ENCODE measurements at regions not wholly inside any gene's neighbourhood (a gene's known extent, or its start where the extent isn't known, plus 50 kb on each side); places are given as distances from the start of the nearest gene placed in this dataset.

DNA sequence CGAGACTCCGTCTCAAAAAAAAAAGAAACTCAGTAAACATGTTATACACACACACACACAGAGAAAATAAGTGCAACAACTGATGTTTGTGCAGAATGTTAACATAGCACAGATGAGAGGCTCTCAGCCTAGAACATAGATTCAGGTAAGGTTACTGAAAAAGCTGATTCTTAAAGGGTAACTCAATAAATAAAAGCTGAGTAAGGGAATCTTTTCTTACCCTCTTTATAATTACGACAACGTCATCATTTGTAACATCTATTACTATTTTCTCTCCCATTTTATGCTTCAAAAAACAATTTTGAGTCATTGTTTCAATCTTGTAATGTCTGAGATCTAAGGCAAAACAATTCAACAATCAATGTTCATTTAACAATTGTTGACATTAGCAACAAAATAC lies 644.8 kb downstream of the RFPL4B start:
- H3K9me2 ChIP-seq (ENCODE audit: insufficient read depth), result no peaks in the 10 kb centered on the region
- no peak overlapping the region for H3K9ac ChIP-seq (ENCODE audit: low read length)
- no peak overlapping the region for H3K4me3 ChIP-seq (replicated peaks in 1 of 2; ENCODE audit: low read depth in 1 of 2, low read length in 2 of 2)
- no peak for ATAC-seq
- ChIA-PET POLR2A (no interaction called here), CTCF (no interaction called here), RAD21 (ENCODE audit: low non-redundant PET in 1 of 2, low total read pairs in 2 of 2, uncharacterized antibody in 2 of 2, unreplicated experiment in 2 of 2) (no interaction called here)
- TF ChIP-seq EZH2phosphoT487 (IDR thresholded peaks at IDR 0.05; ENCODE audit: borderline replicate concordance) (no peak), SP1 (IDR thresholded peaks at IDR 0.05; ENCODE audit: low read depth) (no peak), EGR1 (IDR thresholded peaks at IDR 0.05; ENCODE audit: low read depth) (no peak), POLR2AphosphoS5 (IDR thresholded peaks at IDR 0.05; ENCODE audit: low read depth, low read length) (no peak), ELF1 (IDR thresholded peaks at IDR 0.05; ENCODE audit: borderline replicate concordance, low read depth) (no peak), JUND (IDR thresholded peaks at IDR 0.05) (no peak)
- TF ChIP-seq, protein P1, sequence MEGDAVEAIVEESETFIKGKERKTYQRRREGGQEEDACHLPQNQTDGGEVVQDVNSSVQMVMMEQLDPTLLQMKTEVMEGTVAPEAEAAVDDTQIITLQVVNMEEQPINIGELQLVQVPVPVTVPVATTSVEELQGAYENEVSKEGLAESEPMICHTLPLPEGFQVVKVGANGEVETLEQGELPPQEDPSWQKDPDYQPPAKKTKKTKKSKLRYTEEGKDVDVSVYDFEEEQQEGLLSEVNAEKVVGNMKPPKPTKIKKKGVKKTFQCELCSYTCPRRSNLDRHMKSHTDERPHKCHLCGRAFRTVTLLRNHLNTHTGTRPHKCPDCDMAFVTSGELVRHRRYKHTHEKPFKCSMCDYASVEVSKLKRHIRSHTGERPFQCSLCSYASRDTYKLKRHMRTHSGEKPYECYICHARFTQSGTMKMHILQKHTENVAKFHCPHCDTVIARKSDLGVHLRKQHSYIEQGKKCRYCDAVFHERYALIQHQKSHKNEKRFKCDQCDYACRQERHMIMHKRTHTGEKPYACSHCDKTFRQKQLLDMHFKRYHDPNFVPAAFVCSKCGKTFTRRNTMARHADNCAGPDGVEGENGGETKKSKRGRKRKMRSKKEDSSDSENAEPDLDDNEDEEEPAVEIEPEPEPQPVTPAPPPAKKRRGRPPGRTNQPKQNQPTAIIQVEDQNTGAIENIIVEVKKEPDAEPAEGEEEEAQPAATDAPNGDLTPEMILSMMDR (IDR thresholded peaks at IDR 0.05 in 2 of 3, conservative IDR thresholded peaks at IDR 0.05 in 1 of 3; ENCODE audit: borderline replicate concordance in 1 of 3, insufficient read depth in 1 of 3, low read depth in 2 of 3, low read length in 2 of 3), result no peak
- no peaks in the 10 kb centered on the region for H3K27me3 ChIP-seq (ENCODE audit: insufficient read depth, low read length)
- no peaks in the 10 kb centered on the region for H3K4me1 ChIP-seq (ENCODE audit: control insufficient read depth in 1 of 2, insufficient read depth in 2 of 2, low read length in 2 of 2)
- H3K36me3 ChIP-seq (ENCODE audit: control insufficient read depth in 1 of 2, insufficient read depth in 2 of 2, low read length in 2 of 2), result no peaks in the 10 kb centered on the region
- intact Hi-C loops (cut with micrococcal nuclease), result no loop called here
- H2AFZ ChIP-seq (ENCODE audit: low read depth, low read length, poor library complexity, severe bottlenecking), result no peak overlapping the region
- no peaks in the 10 kb centered on the region for H3K79me2 ChIP-seq (ENCODE audit: insufficient read depth, low read length)
- no peak overlapping the region for H3K27ac ChIP-seq (ENCODE audit: low read depth, low read length)
- no peaks in the 10 kb centered on the region for H4K20me1 ChIP-seq (ENCODE audit: insufficient read depth)
- no peak overlapping the region for H3K4me2 ChIP-seq (ENCODE audit: low read length)
- no peaks in the 10 kb centered on the region for H3K9me3 ChIP-seq (ENCODE audit: control insufficient read depth in 1 of 2, insufficient read depth in 1 of 2, low read depth in 1 of 2, low read length in 2 of 2)
- BruUV-seq (replicated peaks), result no TSS peak
- no peak for DNase-seq (ENCODE audit: low read depth, low spot score)

DNA sequence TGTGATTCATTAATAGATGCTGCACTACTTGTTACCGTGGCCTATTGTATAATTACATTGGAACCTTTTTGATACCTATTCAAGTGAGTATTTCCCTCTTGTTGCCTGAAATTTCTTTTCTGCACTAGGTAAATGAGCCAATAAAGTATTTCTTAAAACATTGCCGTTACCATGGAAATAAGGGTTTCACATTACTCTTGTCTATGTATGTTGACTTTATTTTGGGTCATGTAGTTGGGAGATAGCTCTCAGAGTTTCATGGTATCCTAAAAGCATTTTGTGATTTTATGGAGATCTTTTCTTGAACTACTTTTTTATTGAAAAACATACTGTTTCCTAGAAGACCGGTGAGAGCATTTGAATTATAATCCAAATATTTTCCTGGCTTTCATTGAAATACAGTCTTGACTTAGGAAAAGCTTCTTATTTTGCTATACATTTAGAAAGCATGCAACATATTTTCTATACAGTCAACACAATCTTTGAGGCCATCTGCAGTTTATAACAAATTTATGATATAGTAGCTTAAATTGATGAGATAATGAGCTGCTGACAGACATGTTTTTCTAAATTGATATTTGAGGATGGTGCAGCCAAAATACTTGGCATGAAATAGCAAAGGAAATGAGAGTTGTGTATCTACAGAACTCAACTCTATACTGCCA lies 650.4 kb downstream of the RFPL4B start:
- ChIA-PET CTCF (no interaction called here), RAD21 (ENCODE audit: low non-redundant PET in 1 of 2, low total read pairs in 2 of 2, uncharacterized antibody in 2 of 2, unreplicated experiment in 2 of 2) (no interaction called here), POLR2A (no interaction called here)
- no peak for DNase-seq (ENCODE audit: low read depth, low spot score)
- no TSS peak for BruUV-seq (replicated peaks)
- no peaks in the 10 kb centered on the region for H3K27me3 ChIP-seq (ENCODE audit: insufficient read depth, low read length)
- no peak overlapping the region for H3K4me3 ChIP-seq (replicated peaks in 1 of 2; ENCODE audit: low read depth in 1 of 2, low read length in 2 of 2)
- H3K9me2 ChIP-seq (ENCODE audit: insufficient read depth), result no peaks in the 10 kb centered on the region
- TF ChIP-seq EZH2phosphoT487 (IDR thresholded peaks at IDR 0.05; ENCODE audit: borderline replicate concordance), result no peak
- TF ChIP-seq EZH2 (IDR thresholded peaks at IDR 0.05), result no peak
- no peak for TF ChIP-seq YY1 (IDR thresholded peaks at IDR 0.05; ENCODE audit: extremely low read depth, insufficient replicate concordance, low read depth, low read length)
- TF ChIP-seq, protein P2, sequence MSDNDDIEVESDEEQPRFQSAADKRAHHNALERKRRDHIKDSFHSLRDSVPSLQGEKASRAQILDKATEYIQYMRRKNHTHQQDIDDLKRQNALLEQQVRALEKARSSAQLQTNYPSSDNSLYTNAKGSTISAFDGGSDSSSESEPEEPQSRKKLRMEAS (IDR thresholded peaks at IDR 0.05), result no peak
- no peak for TF ChIP-seq POLR2AphosphoS5 (IDR thresholded peaks at IDR 0.05; ENCODE audit: low read depth, low read length)
- no peak for TF ChIP-seq SIN3A (IDR thresholded peaks at IDR 0.05; ENCODE audit: low read depth)
- no peak for TF ChIP-seq ELF1 (IDR thresholded peaks at IDR 0.05; ENCODE audit: borderline replicate concordance, low read depth)
- TF ChIP-seq, protein P1 (IDR thresholded peaks at IDR 0.05 in 2 of 3, conservative IDR thresholded peaks at IDR 0.05 in 1 of 3; ENCODE audit: borderline replicate concordance in 1 of 3, insufficient read depth in 1 of 3, low read depth in 2 of 3, low read length in 2 of 3), result no peak
- TF ChIP-seq JUND (IDR thresholded peaks at IDR 0.05), result no peak
- no peak for TF ChIP-seq TCF7L2 (IDR thresholded peaks at IDR 0.05; ENCODE audit: borderline replicate concordance, extremely low read depth, insufficient read depth, insufficient read length)
- intact Hi-C loops (cut with micrococcal nuclease), result no loop called here
- no peaks in the 10 kb centered on the region for H3K4me1 ChIP-seq (ENCODE audit: control insufficient read depth in 1 of 2, insufficient read depth in 2 of 2, low read length in 2 of 2)
- no peaks in the 10 kb centered on the region for H4K20me1 ChIP-seq (ENCODE audit: insufficient read depth)
- no peak overlapping the region for H3K4me2 ChIP-seq (ENCODE audit: low read length)
- no peak overlapping the region for H3K27ac ChIP-seq (ENCODE audit: low read depth, low read length)
- H3K9me3 ChIP-seq (ENCODE audit: control insufficient read depth in 1 of 2, insufficient read depth in 1 of 2, low read depth in 1 of 2, low read length in 2 of 2), result no peaks in the 10 kb centered on the region
- H2AFZ ChIP-seq (ENCODE audit: low read depth, low read length, poor library complexity, severe bottlenecking), result no peak overlapping the region
- no peaks in the 10 kb centered on the region for H3K79me2 ChIP-seq (ENCODE audit: insufficient read depth, low read length)
- no peak for ATAC-seq
- no peak overlapping the region for H3K9ac ChIP-seq (ENCODE audit: low read length)
- no peaks in the 10 kb centered on the region for H3K36me3 ChIP-seq (ENCODE audit: control insufficient read depth in 1 of 2, insufficient read depth in 2 of 2, low read length in 2 of 2)
